Spleen (tissue), 11 donors: ENCODE measurements at regions not wholly inside any gene's neighbourhood (a gene's known extent, or its start where the extent isn't known, plus 50 kb on each side); places are given as distances from the start of the nearest gene placed in this dataset.
"Not testable (repeated sequence)": the region's sequence is repeated elsewhere in the genome, so short reads cannot be mapped to it uniquely, and the experiment has no call there.

Experiments
- DNase-seq: peaks from one replicate; pipeline ENCODE4 v3.0.0-alpha.2; 2020
- H3K27ac ChIP-seq, 8 donors: fragments of 200-600 bp; sonication (generic) in 7 of 8; 1 replicate in 4 of 8; 2 replicates in 4 of 8; pipeline versions ENCODE4 v1.5.0 to v1.8.0; 2016 to 2021; ENCODE audit warnings: inconsistent platforms in 4 of 8, mild to moderate bottlenecking in 4 of 8, moderate library complexity in 1 of 8
- H3K27me3 ChIP-seq, 7 donors: fragments of 200-600 bp; sonication (generic) in 6 of 7; replicated peaks in 1 of 7; 1 replicate in 4 of 7; 2 replicates in 3 of 7; pipeline versions ENCODE4 v1.5.0 to v1.8.0; 2016 to 2021; ENCODE audit warnings: inconsistent platforms in 3 of 7, mild to moderate bottlenecking in 1 of 7
- H3K36me3 ChIP-seq, 6 donors: fragments of 200-600 bp; sonication (generic) in 5 of 6; 1 replicate in 4 of 6; 2 replicates in 2 of 6; pipeline versions ENCODE4 v1.5.0 to v1.8.0; 2016 to 2021; ENCODE audit warnings: inconsistent platforms in 2 of 6
- H3K4me1 ChIP-seq, 6 donors: fragments of 200-600 bp; sonication (generic) in 5 of 6; 1 replicate in 3 of 6; 2 replicates in 3 of 6; pipeline versions ENCODE4 v1.5.0 to v1.8.0; 2016 to 2021; ENCODE audit warnings: inconsistent platforms in 3 of 6
- H3K4me3 ChIP-seq, 8 donors: fragments of 200-600 bp; sonication (generic) in 7 of 8; 1 replicate in 4 of 8; 2 replicates in 4 of 8; pipeline versions ENCODE4 v1.5.0 to v1.8.0; 2016 to 2021; ENCODE audit warnings: inconsistent platforms in 4 of 8, mild to moderate bottlenecking in 4 of 8, moderate library complexity in 2 of 8
- H3K9me3 ChIP-seq, 8 donors: fragments of 200-600 bp; sonication (generic) in 7 of 8; 1 replicate in 4 of 8; 2 replicates in 4 of 8; pipeline versions ENCODE4 v1.5.0 to v1.8.0; 2016 to 2021; ENCODE audit warnings: inconsistent platforms in 4 of 8
- CTCF ChIP-seq, 11 experiments: fragments of 200-600 bp in 7 of 11; fragments of 450-650 bp in 4 of 11; sonication (generic) in 4 of 11; IDR thresholded peaks in 8 of 11; conservative IDR thresholded peaks in 3 of 11; 1 replicate in 7 of 11; 2 replicates in 4 of 11; pipeline versions ENCODE4 v1.4.0 to v1.8.0; 2016 to 2021; ENCODE audit warnings: antibody characterized with exemption in 11 of 11, inconsistent platforms in 4 of 11, mild to moderate bottlenecking in 1 of 11
- POLR2A ChIP-seq, 3 donors: fragments of 450-650 bp; IDR thresholded peaks; one replicate each; pipeline ENCODE4 v1.5.1; 2017; ENCODE audit warnings: antibody characterized with exemption in 3 of 3, mild to moderate bottlenecking in 1 of 3
- POLR2AphosphoS5 ChIP-seq, 3 donors: sonication (generic); formaldehyde crosslinking; IDR thresholded peaks; one replicate each; pipeline ENCODE4 v1.5.1; 2017; ENCODE audit warnings: antibody characterized with exemption in 3 of 3
- WGBS, 5 donors: extraction: QIAGEN DNeasy Blood & Tissue Kit in 3 of 5; methylation state at CpG; one replicate each; pipeline versions ENCODE4 v1.1.5 to v1.1.7; 2013 to 2018; 5-methylcytosine and 5-hydroxymethylcytosine counted together
- intact Hi-C: fragments of 100-400 bp; cut with DNase I; formaldehyde crosslinking; loops from one replicate; pipeline ENCODE4 v1.15.0; 2023; ENCODE audit warnings: low total_unique reads
- donor health status: healthy with polysubstance abuse.
- donor health status: DM: no; HTN: no; CAD: no; lungs with moderate emphysema.
- donor health status: DM: no; HTN: no; CAD: no.
- donor health status: Bipolar disorder and iron deficiency.
- donor health status: healthy.
- donor health status: DM: no; HTN: no; CAD: no.
- donor health status: DM: yes; HTN: yes; CAD: no.

- no peaks in the 10 kb centered on the region for H3K9me3 ChIP-seq
- intact Hi-C loops = no loop called here
- DNase-seq = no peak
Measured at GRCh38 chr3:21914451-21914850, 163.4 kb upstream of the ZNF385D start.

GRCh38 chr3:21919383-21919782 is 168.4 kb upstream of the ZNF385D start:
- H3K27me3 ChIP-seq = no peaks in the 10 kb centered on the region
- 64 to 85% (median 67%) methylated on average over 2 of the region's 2 CpGs for WGBS, 5 donors
- no peak for TF ChIP-seq POLR2A (IDR thresholded peaks at IDR 0.05)
- no peak for TF ChIP-seq CTCF (IDR thresholded peaks at IDR 0.05 in 8 of 11, conservative IDR thresholded peaks at IDR 0.05 in 3 of 11)
- TF ChIP-seq POLR2AphosphoS5 (IDR thresholded peaks at IDR 0.05) = no peak
- no peak overlapping the region for H3K27ac ChIP-seq
- H3K4me3 ChIP-seq = no peak overlapping the region
- H3K4me1 ChIP-seq = no peaks in the 10 kb centered on the region
- peaks cover 0 to 13% (median 3%) of the 10 kb centered on the region in 8 donors for H3K9me3 ChIP-seq
- intact Hi-C loops = no loop called here
- no peak for DNase-seq
- no peaks in the 10 kb centered on the region for H3K36me3 ChIP-seq

More at GRCh38 chr3:21914451-21914850, 163.4 kb upstream of the ZNF385D start:
- Histone ChIP-seq H3K36me3 (no peaks in the 10 kb centered on the region), H3K27me3 (no peaks in the 10 kb centered on the region), H3K4me1 (no peaks in the 10 kb centered on the region), H3K4me3 (no peak overlapping the region), H3K27ac (no peak overlapping the region)
- WGBS, 5 donors = 67 to 79% (median 72%) methylated on average over 2 of the region's 2 CpGs
- no peak for TF ChIP-seq POLR2AphosphoS5 (IDR thresholded peaks at IDR 0.05)
- TF ChIP-seq CTCF (IDR thresholded peaks at IDR 0.05 in 8 of 11, conservative IDR thresholded peaks at IDR 0.05 in 3 of 11) = no peak
- TF ChIP-seq POLR2A (IDR thresholded peaks at IDR 0.05) = no peak

GRCh38 chr3:21920421-21920861 is 169.4 kb upstream of the ZNF385D start:
- H3K36me3 ChIP-seq = no peaks in the 10 kb centered on the region
- intact Hi-C loops = no loop called here
- H3K4me1 ChIP-seq = no peaks in the 10 kb centered on the region
- H3K27me3 ChIP-seq = no peaks in the 10 kb centered on the region
- H3K9me3 ChIP-seq = peaks cover 0 to 19% (median 3%) of the 10 kb centered on the region in 8 donors
- H3K27ac ChIP-seq = no peak overlapping the region
- H3K4me3 ChIP-seq = no peak overlapping the region
- no peak for DNase-seq
- no peak for TF ChIP-seq POLR2AphosphoS5 (IDR thresholded peaks at IDR 0.05)
- WGBS, 5 donors = 77 to 81% (median 80%) methylated on average over 1 of the region's 1 CpG

GRCh38 chr3:21923156-21923555 is 172.1 kb upstream of the ZNF385D start:
- intact Hi-C loops, H3K27me3 ChIP-seq, H3K36me3 ChIP-seq, H3K4me3 ChIP-seq, H3K4me1 ChIP-seq, H3K27ac ChIP-seq, DNase-seq: not testable (repeated sequence)
- H3K9me3 ChIP-seq = peaks cover 0 to 27% (median 5%) of the 10 kb centered on the region in 8 donors
- WGBS, 5 donors = 61 to 78% (median 74%) methylated on average over 1 of the region's 1 CpG

GRCh38 chr3:21927261-21927660 is 176.3 kb upstream of the ZNF385D start:
- Histone ChIP-seq H3K9me3 (peaks cover 0 to 27% (median 5%) of the 10 kb centered on the region in 8 donors), H3K27me3 (no peaks in the 10 kb centered on the region), H3K27ac (no peak overlapping the region), H3K4me1 (no peaks in the 10 kb centered on the region), H3K36me3 (no peaks in the 10 kb centered on the region), H3K4me3 (no peak overlapping the region)
- TF ChIP-seq POLR2AphosphoS5 (IDR thresholded peaks at IDR 0.05) (no peak), CTCF (IDR thresholded peaks at IDR 0.05 in 8 of 11, conservative IDR thresholded peaks at IDR 0.05 in 3 of 11) (no peak), POLR2A (IDR thresholded peaks at IDR 0.05) (no peak)
- WGBS, 5 donors = 60 to 75% (median 67%) methylated on average over 3 of the region's 3 CpGs
- DNase-seq = no peak
- intact Hi-C loops = no loop called here
